ELR (cell line): ENCODE measurements at regions not wholly inside any gene's neighbourhood (a gene's known extent, or its start where the extent isn't known, plus 50 kb on each side); places are given as distances from the start of the nearest gene placed in this dataset.
A peak's percentile ranks its signal among the peaks of the same experiment; 100 is the strongest.
"Not testable (repeated sequence)": the region's sequence is repeated elsewhere in the genome, so short reads cannot be mapped to it uniquely, and the experiment has no call there.

Source experiments
- DNase-seq: peaks from one replicate; pipeline ENCODE4 v3.0.0-alpha.2; 2015; ENCODE audit warnings: low read depth

DNA sequence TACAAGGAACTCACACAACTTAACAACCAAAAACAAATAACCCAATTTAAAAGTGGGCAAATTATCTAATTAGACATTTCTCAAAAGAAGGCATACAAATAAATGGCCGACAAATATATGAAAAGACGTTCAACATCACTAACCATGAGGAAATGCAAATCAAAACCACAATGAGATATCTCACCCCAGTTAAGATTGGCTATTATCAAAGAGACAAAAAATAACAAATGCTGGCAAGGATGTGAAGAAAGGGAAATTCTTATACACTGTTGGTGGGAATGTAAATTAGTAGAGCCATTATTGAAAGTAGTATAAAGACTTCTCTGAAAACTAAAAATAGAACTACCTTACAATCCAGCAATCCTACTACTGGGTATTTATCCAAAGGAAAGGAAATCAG lies 96.7 kb upstream of the SIRPG start:
- no peak for DNase-seq

DNA sequence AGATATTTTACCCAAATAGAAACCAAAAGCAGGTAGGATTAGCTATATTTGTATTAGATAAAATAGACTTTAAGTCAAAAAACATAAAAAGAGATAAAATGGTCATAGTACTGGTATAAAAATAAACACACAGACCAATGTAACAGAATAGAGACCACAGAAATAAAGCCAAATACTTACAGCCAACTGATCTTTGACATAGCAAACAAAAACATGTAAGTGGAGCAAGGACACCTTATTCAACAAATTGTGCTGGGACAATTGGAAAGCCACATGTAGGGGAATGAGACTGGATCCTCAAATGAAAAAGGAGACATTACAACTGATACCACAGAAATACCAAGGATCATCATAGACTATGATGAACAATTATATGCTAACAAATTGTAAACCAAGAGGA lies 94.5 kb upstream of the SIRPG start:
- no peak for DNase-seq

DNA sequence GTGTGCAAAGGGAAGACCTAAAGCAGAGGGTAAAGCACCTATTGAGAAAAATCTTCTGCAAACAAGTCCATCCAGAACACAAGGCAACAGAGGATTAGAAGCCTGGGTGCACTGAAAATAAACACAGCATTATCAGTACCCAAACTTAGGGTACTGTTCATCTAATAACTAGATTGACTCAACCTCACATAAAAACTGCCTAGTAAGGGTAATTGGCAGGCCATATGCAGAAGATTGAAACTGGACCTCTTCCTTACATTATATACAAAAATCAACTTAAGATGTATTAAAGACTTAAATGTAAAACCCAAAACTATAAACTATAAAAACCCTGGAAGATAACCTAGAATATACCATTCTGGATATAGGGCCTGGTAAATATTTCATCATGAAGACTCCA lies 91.2 kb upstream of the SIRPG start:
- no peak for DNase-seq

DNA sequence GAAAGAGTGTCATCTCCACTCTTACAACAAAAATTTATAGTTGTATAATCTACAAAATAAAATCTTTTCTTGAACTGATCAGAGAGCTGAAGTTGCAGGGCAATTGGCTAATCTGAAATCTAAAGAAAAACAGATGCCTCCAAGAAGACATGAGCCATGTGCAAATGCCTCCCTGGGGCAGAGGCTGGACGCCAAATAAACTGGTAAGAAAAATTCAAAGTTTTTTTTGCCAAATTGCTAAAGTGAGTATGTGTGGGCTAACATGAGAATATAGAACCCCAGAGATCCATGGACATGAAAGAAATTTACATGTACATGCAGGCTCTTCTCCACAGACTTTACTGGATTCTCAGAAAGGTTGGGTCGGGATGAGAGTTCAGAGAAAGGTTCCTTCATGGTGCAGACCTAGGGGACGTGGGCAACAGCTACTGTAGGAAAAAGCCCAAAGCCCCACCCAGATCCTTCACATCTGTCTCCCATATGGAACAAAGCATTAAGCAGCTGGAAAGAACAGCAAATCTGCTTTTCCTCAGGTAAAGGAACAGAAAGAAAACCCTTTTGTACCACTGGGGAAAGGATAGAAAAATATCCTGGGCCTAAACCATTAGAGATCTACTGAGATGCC lies 90.5 kb upstream of the SIRPG start:
- DNase-seq: no peak

GRCh38 chr20:1742049-1742434 lies 84.5 kb upstream of the SIRPG start:
- DNase-seq: peak; percentile 25

DNA sequence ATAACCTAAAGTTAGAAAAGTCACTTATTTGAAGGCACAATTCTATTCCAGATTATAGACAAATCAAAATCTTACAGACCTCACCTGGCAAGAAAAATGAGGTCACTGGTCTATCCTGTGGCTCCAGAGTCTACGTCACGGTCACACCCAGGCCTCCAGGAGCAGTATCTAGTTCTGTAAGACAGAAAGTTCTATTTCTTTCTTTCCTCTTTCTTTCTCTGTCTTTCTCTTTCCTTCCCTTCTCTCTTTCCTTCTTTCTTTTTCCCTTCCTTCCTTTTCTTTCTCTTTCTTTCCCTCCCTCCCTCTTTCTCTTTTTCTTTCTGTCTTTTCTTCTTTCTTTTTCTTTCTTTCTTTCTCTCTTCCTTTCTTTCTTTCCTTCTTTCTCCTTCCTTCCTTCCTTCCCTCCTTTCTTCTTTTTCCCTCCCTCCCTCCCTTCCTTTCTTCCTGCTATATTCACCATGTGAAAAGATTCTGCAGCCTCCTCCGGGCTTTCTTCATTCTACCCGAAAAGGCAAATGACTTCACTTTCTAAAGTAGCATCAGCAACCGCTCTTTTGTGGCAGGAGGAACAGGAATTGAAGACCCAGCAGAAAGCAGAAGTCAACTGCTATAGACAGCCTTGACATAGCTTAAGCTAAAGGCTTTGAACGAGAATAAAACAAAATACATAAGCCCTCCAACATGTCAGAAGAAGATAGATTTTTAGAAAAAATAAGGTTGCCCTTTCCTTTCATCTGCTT lies 83.9 kb upstream of the SIRPG start:
- DNase-seq: no peak

DNA sequence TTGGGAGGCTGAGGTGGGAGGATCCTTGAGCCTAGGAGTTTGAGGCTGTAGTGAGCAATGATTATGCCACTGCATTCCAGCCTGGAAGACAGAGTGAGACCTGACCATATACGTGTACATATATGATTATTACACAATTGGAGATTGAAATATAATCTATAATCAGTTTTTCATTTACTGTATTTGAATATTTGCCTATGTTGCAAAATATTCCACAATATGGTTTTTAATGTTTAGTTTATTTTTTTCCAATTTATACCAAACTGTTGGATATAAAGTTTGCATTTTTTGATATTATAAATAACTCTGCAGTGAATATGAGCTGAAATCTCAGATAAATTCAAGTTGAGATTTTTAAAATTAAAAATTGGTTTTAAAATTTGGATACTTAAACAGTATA lies 79.6 kb upstream of the SIRPG start:
- DNase-seq: no peak

DNA sequence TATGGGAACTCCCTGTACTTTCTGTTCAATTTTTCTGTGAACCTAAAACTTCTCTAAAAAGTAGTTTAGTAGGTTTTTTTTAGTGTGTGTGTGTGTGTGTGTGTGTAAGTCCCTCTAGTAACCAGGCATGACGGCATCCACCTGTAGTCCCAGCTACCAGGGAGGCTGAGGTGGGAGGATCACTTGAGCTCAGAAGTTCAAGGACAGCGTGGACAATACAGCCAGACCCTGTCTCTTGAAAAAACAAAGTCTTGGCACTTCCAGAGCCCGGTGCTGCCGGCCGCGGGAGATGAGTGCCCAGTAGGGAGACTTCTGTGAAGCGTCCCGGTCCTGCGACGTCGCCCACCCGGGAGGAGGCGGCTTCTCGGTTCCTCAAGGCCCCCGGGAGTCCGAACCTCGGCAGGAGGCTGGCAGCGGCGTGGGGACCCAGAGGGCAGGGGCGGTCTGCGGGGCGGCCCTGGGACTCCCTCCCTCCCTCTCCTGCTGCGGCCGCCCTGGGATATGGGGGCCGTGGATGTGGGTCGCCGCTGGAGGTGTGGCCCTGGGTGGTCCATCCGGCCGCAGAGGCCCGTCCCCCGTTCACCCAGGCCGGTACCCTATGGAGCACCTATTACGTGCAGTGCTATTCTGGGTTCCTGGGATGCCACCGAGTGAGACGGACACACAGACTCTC lies 78.0 kb upstream of the SIRPG start:
- no peak for DNase-seq

GRCh38 chr20:1734269-1734858 lies 76.8 kb upstream of the SIRPG start:
- peak; percentile 37 for DNase-seq

GRCh38 chr20:1731828-1732375 lies 74.3 kb upstream of the SIRPG start:
- not testable (repeated sequence) for DNase-seq

- DNase-seq: not testable (repeated sequence)
Observed at GRCh38 chr20:1730981-1731711, 73.6 kb upstream of the SIRPG start.

GRCh38 chr20:1727303-1727702 lies 69.7 kb upstream of the SIRPG start:
- not testable (repeated sequence) for DNase-seq

DNA sequence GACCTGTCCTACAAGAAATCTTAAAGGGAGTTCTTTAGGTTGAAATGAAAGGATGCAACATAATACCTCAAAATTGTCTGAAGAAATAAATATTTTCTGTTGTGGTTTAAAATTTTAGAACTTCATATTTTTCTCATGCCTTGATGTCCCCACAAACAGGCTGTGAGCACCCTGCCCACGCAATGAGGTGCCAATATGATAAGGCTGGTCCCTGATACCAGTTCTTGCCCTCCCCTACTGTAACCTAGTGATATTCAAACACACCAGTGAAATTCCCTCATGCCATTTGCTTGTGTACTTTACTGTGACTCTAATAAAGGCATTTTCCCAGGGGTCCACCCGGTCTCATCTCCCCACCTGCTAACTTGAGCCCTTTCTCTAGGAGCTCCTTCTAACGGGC lies 67.3 kb upstream of the SIRPG start:
- no peak for DNase-seq

GRCh38 chr20:1722513-1723050 lies 65.0 kb upstream of the SIRPG start:
- no peak for DNase-seq

- DNase-seq: peak; percentile 20
Observed at GRCh38 chr20:1721687-1722512, 64.3 kb upstream of the SIRPG start.

DNA sequence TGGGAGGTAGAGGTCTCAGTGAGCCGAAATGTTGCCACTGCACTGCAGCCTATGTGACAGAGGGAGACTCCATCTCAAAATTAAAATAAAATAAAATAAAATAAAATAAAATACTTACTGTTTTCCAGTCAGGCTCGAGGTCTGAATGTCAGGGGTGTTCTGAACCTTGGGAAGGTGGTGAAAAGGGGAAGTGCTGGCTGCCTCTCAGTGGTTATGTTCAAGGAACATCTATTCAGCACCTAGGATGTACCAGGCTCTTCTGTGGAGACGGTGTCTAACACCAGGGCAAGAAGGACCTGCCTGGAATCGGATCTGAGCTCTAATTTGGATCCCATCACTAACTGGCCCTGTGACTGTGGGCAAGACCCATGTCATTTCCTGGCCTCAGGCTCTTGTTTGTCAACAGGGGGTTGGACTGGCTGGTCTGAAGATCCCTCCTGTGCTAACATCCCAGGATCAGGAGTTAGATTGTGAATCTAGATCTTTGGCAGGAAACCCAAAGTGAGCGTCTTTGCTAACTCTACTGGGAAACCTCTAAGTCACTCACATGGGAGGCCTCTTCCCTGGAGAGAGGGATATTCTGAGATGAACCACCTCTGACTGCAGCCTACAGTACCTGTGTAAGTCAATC lies 63.4 kb upstream of the SIRPG start:
- no peak for DNase-seq

DNA sequence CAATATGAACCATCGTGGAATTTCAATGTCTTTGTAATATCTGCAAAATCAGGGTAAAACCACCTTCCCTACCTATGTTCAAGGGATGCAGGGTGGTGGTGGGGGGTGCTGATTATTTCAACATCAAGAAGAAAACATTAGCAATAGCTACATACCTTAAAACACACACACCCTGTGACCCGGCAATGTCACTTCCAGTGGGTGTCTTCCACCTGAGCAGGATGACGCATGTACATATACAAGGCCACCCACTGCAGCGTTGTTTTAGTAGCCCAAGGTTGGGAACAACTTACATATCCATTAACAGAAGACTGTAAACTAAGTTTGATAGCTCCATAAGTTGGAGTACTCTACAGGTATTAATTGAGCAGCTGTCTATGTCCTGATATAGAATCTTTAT lies 62.6 kb upstream of the SIRPG start:
- no peak for DNase-seq

GRCh38 chr20:1718604-1719384 lies 61.2 kb upstream of the SIRPG start:
- peak; percentile 88 for DNase-seq
